Testis (tissue), 2 donors: ENCODE measurements at regions not wholly inside any gene's neighbourhood (a gene's known extent, or its start where the extent isn't known, plus 50 kb on each side); places are given as distances from the start of the nearest gene placed in this dataset.

Experiments used
- POLR2A ChIP-seq: fragments of 450-650 bp; IDR thresholded peaks from one replicate; pipeline ENCODE4 v1.6.1; 2017; ENCODE audit warnings: antibody characterized with exemption, mild to moderate bottlenecking, moderate library complexity
- TF ChIP-seq, protein P1 (sequence below), 3 experiments: fragments of 450-650 bp in 2 of 3; fragments of 200-600 bp in 1 of 3; sonication (generic) in 1 of 3; IDR thresholded peaks; one replicate each; pipeline ENCODE4 v1.5.1; 2016 to 2019; ENCODE audit warnings: antibody characterized with exemption in 3 of 3, mild to moderate bottlenecking in 2 of 3, moderate library complexity in 1 of 3

DNA sequence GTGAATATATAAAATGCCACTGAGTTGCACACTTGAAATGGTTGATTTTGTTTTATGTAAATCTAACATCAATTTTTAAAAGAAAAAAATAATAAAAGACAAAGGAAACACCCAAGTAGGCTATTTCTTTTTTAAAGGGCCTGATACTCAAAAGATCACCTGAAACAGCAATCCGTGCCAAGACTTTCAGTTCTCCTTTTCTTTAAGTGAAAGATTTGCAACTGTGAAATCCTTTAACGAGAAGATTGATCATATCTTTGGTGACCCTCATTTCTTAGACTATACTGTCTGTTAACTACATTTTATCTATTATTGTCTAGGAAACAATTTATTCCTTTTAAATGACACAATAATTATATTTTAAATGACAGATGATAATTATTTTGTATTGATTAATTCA, 1841.5 kb downstream of the LRRC4C start:
- TF ChIP-seq POLR2A, result no peak
- TF ChIP-seq, protein P1, sequence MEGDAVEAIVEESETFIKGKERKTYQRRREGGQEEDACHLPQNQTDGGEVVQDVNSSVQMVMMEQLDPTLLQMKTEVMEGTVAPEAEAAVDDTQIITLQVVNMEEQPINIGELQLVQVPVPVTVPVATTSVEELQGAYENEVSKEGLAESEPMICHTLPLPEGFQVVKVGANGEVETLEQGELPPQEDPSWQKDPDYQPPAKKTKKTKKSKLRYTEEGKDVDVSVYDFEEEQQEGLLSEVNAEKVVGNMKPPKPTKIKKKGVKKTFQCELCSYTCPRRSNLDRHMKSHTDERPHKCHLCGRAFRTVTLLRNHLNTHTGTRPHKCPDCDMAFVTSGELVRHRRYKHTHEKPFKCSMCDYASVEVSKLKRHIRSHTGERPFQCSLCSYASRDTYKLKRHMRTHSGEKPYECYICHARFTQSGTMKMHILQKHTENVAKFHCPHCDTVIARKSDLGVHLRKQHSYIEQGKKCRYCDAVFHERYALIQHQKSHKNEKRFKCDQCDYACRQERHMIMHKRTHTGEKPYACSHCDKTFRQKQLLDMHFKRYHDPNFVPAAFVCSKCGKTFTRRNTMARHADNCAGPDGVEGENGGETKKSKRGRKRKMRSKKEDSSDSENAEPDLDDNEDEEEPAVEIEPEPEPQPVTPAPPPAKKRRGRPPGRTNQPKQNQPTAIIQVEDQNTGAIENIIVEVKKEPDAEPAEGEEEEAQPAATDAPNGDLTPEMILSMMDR (IDR thresholded peaks at IDR 0.05), result no peak
